A673 (cell line): ENCODE measurements at regions not wholly inside any gene's neighbourhood (a gene's known extent, or its start where the extent isn't known, plus 50 kb on each side); places are given as distances from the start of the nearest gene placed in this dataset.

ENCODE experiments used
- EZH2 ChIP-seq: fragments of 200-600 bp; sonication (generic); IDR thresholded peaks from 2 replicates; pipeline ENCODE4 v1.6.1; 2017; ENCODE audit warnings: borderline replicate concordance, low read depth, mild to moderate bottlenecking, mixed read lengths, antibody characterized with exemption, low read length; ENCODE audit not compliant: poor library complexity, severe bottlenecking
- TF ChIP-seq, protein P1 (sequence below): fragments of 300-800, 200-600 bp; sonication (generic); conservative IDR thresholded peaks from 2 replicates; pipeline ENCODE4 v1.5.1; 2017; ENCODE audit warnings: low read depth, mild to moderate bottlenecking, antibody characterized with exemption, low read length, moderate library complexity, mixed read lengths

GRCh38 chr3:159773706-159774105, 214.9 kb upstream of the IL12A start:
- TF ChIP-seq EZH2 = no peak
- TF ChIP-seq, protein P1, sequence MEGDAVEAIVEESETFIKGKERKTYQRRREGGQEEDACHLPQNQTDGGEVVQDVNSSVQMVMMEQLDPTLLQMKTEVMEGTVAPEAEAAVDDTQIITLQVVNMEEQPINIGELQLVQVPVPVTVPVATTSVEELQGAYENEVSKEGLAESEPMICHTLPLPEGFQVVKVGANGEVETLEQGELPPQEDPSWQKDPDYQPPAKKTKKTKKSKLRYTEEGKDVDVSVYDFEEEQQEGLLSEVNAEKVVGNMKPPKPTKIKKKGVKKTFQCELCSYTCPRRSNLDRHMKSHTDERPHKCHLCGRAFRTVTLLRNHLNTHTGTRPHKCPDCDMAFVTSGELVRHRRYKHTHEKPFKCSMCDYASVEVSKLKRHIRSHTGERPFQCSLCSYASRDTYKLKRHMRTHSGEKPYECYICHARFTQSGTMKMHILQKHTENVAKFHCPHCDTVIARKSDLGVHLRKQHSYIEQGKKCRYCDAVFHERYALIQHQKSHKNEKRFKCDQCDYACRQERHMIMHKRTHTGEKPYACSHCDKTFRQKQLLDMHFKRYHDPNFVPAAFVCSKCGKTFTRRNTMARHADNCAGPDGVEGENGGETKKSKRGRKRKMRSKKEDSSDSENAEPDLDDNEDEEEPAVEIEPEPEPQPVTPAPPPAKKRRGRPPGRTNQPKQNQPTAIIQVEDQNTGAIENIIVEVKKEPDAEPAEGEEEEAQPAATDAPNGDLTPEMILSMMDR = no peak
